Trophoblast cell (in vitro differentiated cells and primary cell): ENCODE measurements at regions not wholly inside any gene's neighbourhood (a gene's known extent, or its start where the extent isn't known, plus 50 kb on each side); places are given as distances from the start of the nearest gene placed in this dataset.

Experiments used
- DNase-seq, 2 donors: peaks; one replicate each; pipeline ENCODE4 v3.0.0-alpha.2; 2016
- H2AFZ ChIP-seq: 2 replicates; pipeline ENCODE4 v1.6.1; 2013; ENCODE audit warnings: low read length, moderate library complexity, mild to moderate bottlenecking; ENCODE audit not compliant: insufficient read depth, poor library complexity
- H2AK5ac ChIP-seq: 2 replicates; pipeline ENCODE4 v1.6.1; 2013; ENCODE audit warnings: mild to moderate bottlenecking, low read length
- H2BK120ac ChIP-seq: 2 replicates; pipeline ENCODE4 v1.6.1; 2013; ENCODE audit warnings: low read length, mild to moderate bottlenecking, moderate library complexity; ENCODE audit not compliant: insufficient read depth, poor library complexity
- H2BK12ac ChIP-seq: 2 replicates; pipeline ENCODE4 v1.6.1; 2013; ENCODE audit warnings: mild to moderate bottlenecking, low read length, moderate library complexity
- H2BK5ac ChIP-seq: 2 replicates; pipeline ENCODE4 v1.6.1; 2013; ENCODE audit warnings: low read length, low read depth, moderate library complexity, mild to moderate bottlenecking; ENCODE audit not compliant: poor library complexity
- H3K14ac ChIP-seq: 2 replicates; pipeline ENCODE4 v1.6.1; 2013; ENCODE audit warnings: mild to moderate bottlenecking, low read length
- H3K18ac ChIP-seq: 2 replicates; pipeline ENCODE4 v1.6.1; 2013; ENCODE audit warnings: mild to moderate bottlenecking, low read length
- H3K23ac ChIP-seq: 2 replicates; pipeline ENCODE4 v1.6.1; 2013; ENCODE audit warnings: low read length
- H3K27ac ChIP-seq: 2 replicates; pipeline ENCODE4 v1.5.1; 2013; ENCODE audit warnings: low read depth, mild to moderate bottlenecking, inconsistent platforms, low read length, moderate library complexity
- H3K27me3 ChIP-seq: 2 replicates; pipeline ENCODE4 v1.6.1; 2013; ENCODE audit warnings: inconsistent platforms, mild to moderate bottlenecking, low read length, moderate library complexity; ENCODE audit not compliant: insufficient read depth
- H3K36me3 ChIP-seq, 2 experiments: 1 replicate in 1 of 2; 2 replicates in 1 of 2; pipeline ENCODE4 v1.6.1; 2013; ENCODE audit warnings: low read length in 2 of 2, mild to moderate bottlenecking in 2 of 2, moderate library complexity in 1 of 2; ENCODE audit not compliant: insufficient read depth in 2 of 2, control insufficient read depth in 1 of 2
- H3K4ac ChIP-seq: 2 replicates; pipeline ENCODE4 v1.6.1; 2013; ENCODE audit warnings: low read depth, mild to moderate bottlenecking, low read length, moderate library complexity
- H3K4me1 ChIP-seq, 2 experiments: 1 replicate in 1 of 2; 2 replicates in 1 of 2; pipeline ENCODE4 v1.6.1; 2013; ENCODE audit warnings: low read length in 2 of 2, mild to moderate bottlenecking in 2 of 2, moderate library complexity in 1 of 2; ENCODE audit not compliant: insufficient read depth in 2 of 2, control insufficient read depth in 1 of 2
- H3K4me2 ChIP-seq: 2 replicates; pipeline ENCODE4 v1.6.1; 2013; ENCODE audit warnings: inconsistent platforms, mild to moderate bottlenecking, low read length, moderate library complexity
- H3K4me3 ChIP-seq: 2 replicates; pipeline ENCODE4 v1.5.1; 2013; ENCODE audit warnings: mild to moderate bottlenecking, low read depth, low read length, inconsistent platforms
- H3K79me1 ChIP-seq: one replicate; pipeline ENCODE4 v1.6.1; 2013; ENCODE audit warnings: low read length
- H3K79me2 ChIP-seq: 2 replicates; pipeline ENCODE4 v1.6.1; 2013; ENCODE audit warnings: low read length, mild to moderate bottlenecking; ENCODE audit not compliant: control insufficient read depth, insufficient read depth, poor library complexity
- H3K9ac ChIP-seq: 2 replicates; pipeline ENCODE4 v1.6.1; 2013; ENCODE audit warnings: mild to moderate bottlenecking, low read length
- H3K9me3 ChIP-seq: 2 replicates; pipeline ENCODE4 v1.6.1; 2013; ENCODE audit warnings: low read depth, mild to moderate bottlenecking, control low read depth, inconsistent platforms, low read length; ENCODE audit not compliant: insufficient read depth
- H4K12ac ChIP-seq: 2 replicates; pipeline ENCODE4 v1.6.1; 2013; ENCODE audit warnings: low read depth, mild to moderate bottlenecking, low read length, moderate library complexity
- H4K8ac ChIP-seq: 2 replicates; pipeline ENCODE4 v1.6.1; 2013; ENCODE audit warnings: low read depth, mild to moderate bottlenecking, low read length, moderate library complexity
- H4K91ac ChIP-seq: one replicate; pipeline ENCODE4 v1.6.1; 2013; ENCODE audit warnings: low read depth, mild to moderate bottlenecking, low read length, moderate library complexity
- WGBS: extraction: QIAGEN DNeasy Blood & Tissue Kit; methylation state at CpG from one replicate; pipeline ENCODE4 v1.1.7; 2013; ENCODE audit warnings: missing lambda C conversion rate; ENCODE audit not compliant: insufficient read length, insufficient coverage; ENCODE audit errors: extremely low coverage; 5-methylcytosine and 5-hydroxymethylcytosine counted together

- no peak overlapping the region for H3K27ac ChIP-seq
These were observed 414.4 kb downstream of the FAT4 start for GRCh38 chr4:125729171-125729570.

GRCh38 chr4:125732632-125733031 lies 417.9 kb downstream of the FAT4 start:
- H3K18ac ChIP-seq, result no peak overlapping the region
- no peak overlapping the region for H4K91ac ChIP-seq
- H4K8ac ChIP-seq, result no peak overlapping the region
- H3K14ac ChIP-seq, result no peak overlapping the region
- H2AFZ ChIP-seq, result no peak overlapping the region
- no peak overlapping the region for H2BK120ac ChIP-seq
- H3K27me3 ChIP-seq, result no peaks in the 10 kb centered on the region
- no peak overlapping the region for H2BK5ac ChIP-seq
- H3K4me3 ChIP-seq, result no peak overlapping the region
- H3K79me2 ChIP-seq, result no peaks in the 10 kb centered on the region
- no peak for DNase-seq
- H3K23ac ChIP-seq, result no peak overlapping the region
- H3K4me2 ChIP-seq, result no peak overlapping the region
- WGBS, result no CpG with 5 or more reads among the region's 1 CpG
- H2BK12ac ChIP-seq, result no peak overlapping the region
- H3K9me3 ChIP-seq, result no peaks in the 10 kb centered on the region
- H2AK5ac ChIP-seq, result no peak overlapping the region
- no peak overlapping the region for H3K9ac ChIP-seq
- H3K79me1 ChIP-seq, result no peaks in the 10 kb centered on the region
- H3K4me1 ChIP-seq, result peaks cover 3 to 4% of the 10 kb centered on the region in 2 experiments
- no peaks in the 10 kb centered on the region for H3K36me3 ChIP-seq
- no peak overlapping the region for H3K27ac ChIP-seq
- no peak overlapping the region for H3K4ac ChIP-seq
- no peak overlapping the region for H4K12ac ChIP-seq

More at GRCh38 chr4:125729171-125729570, 414.4 kb downstream of the FAT4 start:
- DNase-seq, result no peak
- Histone ChIP-seq H3K36me3 (no peaks in the 10 kb centered on the region), H3K23ac (no peak overlapping the region), H4K8ac (no peak overlapping the region), H3K4me1 (peaks cover 3 to 4% of the 10 kb centered on the region in 2 experiments), H2BK5ac (no peak overlapping the region), H3K9me3 (no peaks in the 10 kb centered on the region), H3K4ac (no peak overlapping the region), H2AK5ac (no peak overlapping the region), H2BK120ac (no peak overlapping the region), H3K9ac (no peak overlapping the region), H2BK12ac (no peak overlapping the region), H3K14ac (no peak overlapping the region), H3K4me2 (no peak overlapping the region), H2AFZ (no peak overlapping the region), H3K79me1 (no peaks in the 10 kb centered on the region), H4K91ac (no peak overlapping the region), H3K79me2 (no peaks in the 10 kb centered on the region), H3K18ac (no peak overlapping the region), H3K27me3 (no peaks in the 10 kb centered on the region), H4K12ac (no peak overlapping the region), H3K4me3 (no peak overlapping the region)

GRCh38 chr4:125734504-125734903 lies 419.7 kb downstream of the FAT4 start:
- H3K18ac ChIP-seq, result no peak overlapping the region
- H2BK5ac ChIP-seq, result no peak overlapping the region
- DNase-seq, result no peak
- H3K23ac ChIP-seq, result no peak overlapping the region
- H2BK120ac ChIP-seq, result no peak overlapping the region
- peaks cover 3% of the 10 kb centered on the region in 2 experiments for H3K4me1 ChIP-seq
- H3K27ac ChIP-seq, result no peak overlapping the region
- H2AFZ ChIP-seq, result no peak overlapping the region
- H3K14ac ChIP-seq, result no peak overlapping the region
- no peaks in the 10 kb centered on the region for H3K79me2 ChIP-seq
- no peak overlapping the region for H3K9ac ChIP-seq
- no peaks in the 10 kb centered on the region for H3K36me3 ChIP-seq
- no peak overlapping the region for H3K4me3 ChIP-seq
- no peak overlapping the region for H3K4ac ChIP-seq
- H4K91ac ChIP-seq, result no peak overlapping the region
- H3K4me2 ChIP-seq, result no peak overlapping the region
- no CpG with 5 or more reads among the region's 5 CpGs for WGBS
- H4K8ac ChIP-seq, result no peak overlapping the region
- no peak overlapping the region for H2AK5ac ChIP-seq
- no peaks in the 10 kb centered on the region for H3K9me3 ChIP-seq
- H2BK12ac ChIP-seq, result no peak overlapping the region
- H3K79me1 ChIP-seq, result no peaks in the 10 kb centered on the region
- H4K12ac ChIP-seq, result no peak overlapping the region
- no peaks in the 10 kb centered on the region for H3K27me3 ChIP-seq

- H3K79me1 ChIP-seq, result no peaks in the 10 kb centered on the region
- H3K36me3 ChIP-seq, result no peaks in the 10 kb centered on the region
These were observed 420.3 kb downstream of the FAT4 start for GRCh38 chr4:125735102-125735501.

More at GRCh38 chr4:125735102-125735501, 420.3 kb downstream of the FAT4 start:
- no peaks in the 10 kb centered on the region for H3K4me1 ChIP-seq
- no peak overlapping the region for H3K23ac ChIP-seq
- H2BK120ac ChIP-seq, result no peak overlapping the region
- H3K79me2 ChIP-seq, result no peaks in the 10 kb centered on the region
- no peak overlapping the region for H3K18ac ChIP-seq
- H4K91ac ChIP-seq, result no peak overlapping the region
- H2BK5ac ChIP-seq, result no peak overlapping the region
- no peak overlapping the region for H3K14ac ChIP-seq
- no peaks in the 10 kb centered on the region for H3K9me3 ChIP-seq
- no peak overlapping the region for H4K8ac ChIP-seq
- H3K9ac ChIP-seq, result no peak overlapping the region
- no peaks in the 10 kb centered on the region for H3K27me3 ChIP-seq
- WGBS, result no CpG with 5 or more reads among the region's 4 CpGs
- no peak overlapping the region for H3K27ac ChIP-seq
- H3K4ac ChIP-seq, result no peak overlapping the region
- no peak overlapping the region for H3K4me3 ChIP-seq
- no peak overlapping the region for H3K4me2 ChIP-seq
- H2AK5ac ChIP-seq, result no peak overlapping the region
- no peak overlapping the region for H4K12ac ChIP-seq
- no peak overlapping the region for H2BK12ac ChIP-seq
- no peak overlapping the region for H2AFZ ChIP-seq
- DNase-seq, result peak; percentile 75 to 87
